CMK (cell line): ENCODE measurements at regions not wholly inside any gene's neighbourhood (a gene's known extent, or its start where the extent isn't known, plus 50 kb on each side); places are given as distances from the start of the nearest gene placed in this dataset.

Experiments used
- DNase-seq: peaks from one replicate; pipeline ENCODE4 v3.0.0-alpha.2; 2010; ENCODE audit warnings: low read depth

DNA sequence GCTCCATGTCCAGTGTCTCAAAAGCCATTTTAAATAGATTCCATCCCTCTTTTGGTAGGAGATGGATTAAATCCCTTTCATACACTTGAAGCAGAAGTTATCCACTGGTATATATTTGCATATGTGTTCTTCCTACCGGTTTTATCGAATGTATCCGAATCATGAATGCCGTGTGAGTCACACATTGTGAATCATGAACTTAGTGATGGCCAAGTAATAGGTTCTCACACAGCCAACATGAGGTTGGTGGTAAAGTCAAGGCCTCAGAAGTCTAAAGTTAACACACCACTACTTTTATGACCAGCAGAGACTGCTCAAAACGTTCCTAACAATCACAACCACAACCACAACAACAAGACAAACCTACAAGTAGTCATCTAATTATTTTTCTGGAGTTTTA lies 345.5 kb downstream of the THBS2 start:
- DNase-seq, result no peak

DNA sequence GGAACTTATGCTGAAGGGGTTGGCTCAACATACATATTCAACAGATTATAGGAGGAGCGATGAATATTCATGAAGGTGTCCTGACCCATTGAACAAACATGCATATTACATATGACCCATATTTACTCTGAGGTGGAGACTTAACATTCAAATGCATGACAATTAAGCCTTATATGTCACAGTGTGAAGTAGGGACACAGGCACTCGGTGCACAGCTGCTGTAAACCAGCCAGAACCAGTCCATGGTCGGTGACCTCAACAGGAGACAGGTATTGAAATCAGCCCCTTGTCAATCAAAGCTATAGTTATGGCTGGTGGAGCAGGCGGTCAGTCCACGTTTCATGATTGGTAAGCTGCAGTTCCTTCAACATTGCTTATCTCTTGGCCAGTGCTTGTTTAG lies 347.3 kb downstream of the THBS2 start:
- no peak for DNase-seq

DNA sequence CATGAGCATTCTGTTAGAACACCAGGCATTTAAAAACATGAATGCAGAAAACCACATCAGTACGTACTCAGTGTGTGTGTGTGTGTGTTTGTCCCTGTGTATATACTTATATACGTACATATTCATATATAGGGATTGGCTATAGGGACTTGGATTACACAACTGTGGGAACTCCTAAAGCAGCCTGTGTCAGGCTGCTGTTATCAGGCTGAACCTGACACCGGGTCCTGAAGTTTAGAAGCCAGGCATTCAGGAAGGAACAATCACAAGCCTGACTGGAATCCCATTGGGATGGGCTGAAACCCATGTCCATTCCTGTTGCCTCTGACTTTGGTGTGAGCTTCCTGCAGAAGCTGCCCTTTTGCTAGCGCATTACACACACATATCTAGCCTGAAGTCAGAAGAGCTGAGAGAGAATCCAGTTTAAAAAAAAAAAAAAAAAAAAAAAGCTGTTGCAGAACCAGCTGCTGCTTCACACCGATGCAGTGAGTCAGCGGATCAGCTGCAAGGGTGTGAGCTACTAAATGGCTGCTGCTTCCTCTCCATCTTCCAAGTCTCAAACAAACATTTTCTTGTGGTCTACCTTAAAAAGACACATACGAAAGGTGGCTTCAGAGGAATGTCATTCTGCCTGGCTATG lies 348.1 kb downstream of the THBS2 start:
- DNase-seq, result no peak

DNA sequence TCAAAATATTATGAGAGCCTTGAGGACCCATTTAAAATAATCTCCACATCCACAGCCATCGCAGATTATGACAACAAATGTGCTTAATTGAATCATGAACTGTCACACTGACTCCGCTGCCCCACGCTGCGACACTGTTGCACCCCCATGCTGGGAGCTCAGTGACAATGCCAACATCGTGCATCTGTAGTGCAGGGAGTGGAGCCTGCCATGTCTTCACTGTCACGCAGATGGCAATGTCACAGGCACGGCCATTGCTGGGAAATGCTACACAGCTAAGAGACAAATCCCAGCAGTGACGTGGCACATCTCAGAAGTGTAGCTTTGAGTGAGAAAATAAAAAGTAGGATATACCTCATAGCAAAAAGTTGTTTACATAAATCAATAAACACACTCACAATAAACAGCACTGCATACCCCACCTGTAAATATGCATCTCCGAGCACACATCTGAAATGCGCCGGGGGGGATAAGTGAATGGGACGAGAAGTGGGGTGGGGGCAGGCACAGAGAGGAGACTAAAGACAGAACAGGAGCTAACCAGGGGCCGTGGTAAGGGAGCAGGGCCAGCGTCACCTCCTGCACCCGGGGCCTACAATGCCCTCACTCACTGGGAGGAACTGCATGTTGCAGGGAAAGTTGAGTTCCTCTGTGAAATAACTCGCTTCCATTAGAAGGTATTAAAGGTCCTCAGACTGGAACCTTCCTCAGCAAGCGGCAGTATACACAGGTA lies 349.9 kb downstream of the THBS2 start:
- DNase-seq, result no peak

DNA sequence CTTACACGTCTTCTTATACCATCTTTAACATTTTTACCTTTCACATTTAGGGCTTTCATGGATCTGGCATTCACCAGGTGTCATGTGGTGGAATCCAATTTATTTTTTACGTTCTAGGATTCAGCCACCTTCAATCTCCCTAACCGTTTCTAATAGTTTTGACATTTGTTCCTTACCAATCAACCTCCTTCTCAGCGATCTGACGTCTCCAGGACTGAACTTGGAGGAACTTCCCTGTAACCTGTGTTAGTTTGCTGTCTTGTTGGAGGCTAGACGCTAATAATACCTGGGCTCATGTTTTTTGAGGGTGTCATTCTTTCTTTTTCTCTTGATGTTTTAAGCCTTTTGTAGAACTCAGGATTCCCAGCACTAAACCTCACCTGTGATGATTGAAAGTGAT lies 351.6 kb downstream of the THBS2 start:
- DNase-seq, result no peak

DNA sequence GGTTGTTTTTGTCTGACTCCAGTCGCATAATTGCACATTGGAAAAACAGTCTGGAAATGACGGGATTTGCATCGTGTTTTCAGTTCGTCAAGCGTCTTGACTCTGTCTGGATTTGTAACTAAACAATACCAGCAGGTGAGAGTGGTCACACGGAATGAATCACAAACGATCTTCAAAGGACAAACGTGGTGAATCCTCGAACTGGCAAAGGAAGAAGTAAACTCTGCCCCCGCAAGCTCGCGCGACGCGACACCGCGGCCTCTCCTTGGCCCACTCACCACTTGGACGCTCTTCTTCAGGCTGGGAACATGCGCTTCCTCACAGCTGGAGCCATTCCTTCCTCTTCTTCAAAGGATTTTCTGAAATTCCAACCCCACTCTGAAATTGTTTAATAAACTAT lies 352.6 kb downstream of the THBS2 start:
- no peak for DNase-seq

DNA sequence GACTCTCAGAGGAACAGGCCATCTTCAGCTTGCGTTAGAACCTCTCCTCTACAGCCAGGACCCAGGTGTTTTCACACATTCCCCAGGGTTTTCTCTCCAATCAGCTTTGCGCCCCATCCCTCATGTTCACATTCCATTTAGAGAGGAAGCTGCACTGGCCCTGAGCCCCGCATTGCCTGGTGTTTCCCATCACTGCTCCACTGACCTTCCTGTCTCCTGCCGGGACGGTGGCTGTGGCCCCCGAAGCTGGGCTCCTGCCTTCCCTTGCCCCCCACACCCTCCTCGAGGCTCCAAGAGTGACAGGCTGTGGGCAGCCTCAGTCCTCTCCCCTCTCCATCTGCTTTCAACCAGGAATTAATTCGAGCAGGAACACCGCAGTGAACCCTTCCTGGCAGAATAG lies 357.3 kb downstream of the THBS2 start:
- DNase-seq, result no peak

DNA sequence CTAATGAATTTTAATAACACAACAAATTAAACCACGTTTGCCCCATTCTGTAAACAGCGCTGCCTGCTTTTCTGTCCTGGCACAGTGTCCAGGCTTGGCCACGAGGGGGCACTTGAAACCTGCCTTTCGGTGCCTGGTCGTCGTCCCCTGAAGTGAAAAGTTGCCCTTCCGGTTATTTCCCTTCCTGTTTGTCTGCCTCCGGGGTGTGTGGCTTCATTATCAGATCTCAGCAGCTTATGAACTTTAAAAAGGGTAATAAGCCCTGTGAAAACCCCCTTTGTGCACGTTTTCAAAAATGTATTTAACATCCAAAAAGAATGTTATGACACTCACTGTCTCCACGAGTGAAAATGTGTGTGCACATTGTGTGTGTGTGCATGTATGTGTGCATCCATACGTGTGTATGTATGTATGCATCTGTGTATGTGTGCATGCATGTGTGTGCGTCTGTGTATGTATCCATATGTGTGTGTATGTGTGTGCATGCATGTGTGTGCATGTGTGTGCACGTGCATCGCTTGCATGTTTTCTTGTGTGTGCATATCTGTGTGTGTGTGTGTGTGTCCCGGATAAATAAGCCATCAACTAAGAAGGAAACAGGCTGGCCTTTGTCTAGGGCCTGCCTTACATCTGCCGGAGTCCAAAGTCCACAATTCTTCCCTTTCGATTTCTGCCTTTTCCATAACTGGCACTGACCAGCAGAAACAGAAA lies 358.4 kb downstream of the THBS2 start:
- DNase-seq, result peak; percentile 56

DNA sequence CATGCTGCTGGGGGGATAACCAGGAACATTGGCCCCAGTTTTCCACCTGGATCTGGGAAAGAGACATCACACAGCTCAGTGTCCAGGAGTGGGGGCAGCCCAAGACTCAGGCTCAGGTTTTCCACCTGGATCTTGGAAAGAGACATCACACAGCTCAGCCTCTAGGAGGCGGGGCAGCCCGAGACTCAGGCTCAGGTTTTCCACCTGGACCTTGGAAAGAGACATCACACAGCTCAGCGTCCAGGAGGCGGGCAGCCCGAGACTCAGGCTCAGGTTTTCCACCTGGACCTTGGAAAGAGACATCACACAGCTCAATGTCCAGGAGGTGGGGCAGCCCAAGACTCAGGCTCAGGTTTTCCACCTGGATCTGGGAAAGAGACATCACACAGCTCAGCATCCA lies 361.6 kb downstream of the THBS2 start:
- no peak for DNase-seq

DNA sequence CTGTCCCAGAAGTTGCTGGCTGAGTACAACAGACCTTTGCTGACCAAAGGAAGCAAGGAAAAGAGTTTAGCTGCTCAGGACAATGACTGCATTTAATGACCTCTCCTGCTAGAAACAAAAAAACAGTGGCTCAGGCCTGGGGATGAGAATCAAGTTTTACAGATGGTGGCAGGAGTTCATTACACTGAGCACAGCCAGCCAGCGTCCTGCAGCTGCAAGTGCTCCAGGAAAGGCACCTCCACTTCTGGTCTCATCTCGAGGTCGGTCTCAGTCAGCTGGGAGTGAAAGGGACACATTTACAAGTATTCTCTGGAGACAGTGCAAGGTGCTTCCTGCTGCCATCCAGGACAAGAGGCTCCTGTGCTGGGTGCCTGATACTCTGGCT lies 362.7 kb downstream of the THBS2 start:
- DNase-seq, result no peak

DNA sequence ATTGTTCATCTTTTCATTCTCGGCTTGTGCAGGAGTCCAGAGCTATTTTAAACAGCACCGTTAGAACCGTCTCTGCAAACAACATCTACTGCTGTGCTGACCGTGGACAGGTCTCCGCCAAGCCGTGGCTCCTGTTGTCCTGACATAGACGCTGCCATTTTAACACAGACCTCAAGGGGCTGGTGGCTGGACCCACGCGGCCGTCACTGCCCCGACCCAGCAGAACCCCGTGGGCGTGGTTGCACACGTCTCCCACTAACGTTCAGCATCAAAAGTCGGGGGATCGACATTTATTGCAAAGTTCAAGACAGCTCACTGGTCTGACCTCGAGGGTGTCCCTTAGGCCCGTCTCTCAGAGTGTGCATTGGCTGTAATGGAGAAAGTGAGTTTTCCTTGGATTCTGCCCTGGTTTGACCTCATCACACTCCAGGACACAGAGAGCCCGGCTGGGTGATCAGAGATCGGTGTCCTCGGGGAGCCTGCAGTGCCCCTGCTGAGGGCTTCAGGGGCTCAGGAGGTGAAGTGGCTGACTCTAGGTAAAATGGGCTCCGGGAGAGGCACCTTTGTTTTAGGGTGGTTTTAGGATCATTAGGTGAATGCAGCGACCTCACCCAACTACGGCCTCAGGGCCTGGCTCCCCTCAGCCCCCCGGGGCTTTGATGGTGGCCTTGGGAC lies 363.2 kb downstream of the THBS2 start:
- no peak for DNase-seq

DNA sequence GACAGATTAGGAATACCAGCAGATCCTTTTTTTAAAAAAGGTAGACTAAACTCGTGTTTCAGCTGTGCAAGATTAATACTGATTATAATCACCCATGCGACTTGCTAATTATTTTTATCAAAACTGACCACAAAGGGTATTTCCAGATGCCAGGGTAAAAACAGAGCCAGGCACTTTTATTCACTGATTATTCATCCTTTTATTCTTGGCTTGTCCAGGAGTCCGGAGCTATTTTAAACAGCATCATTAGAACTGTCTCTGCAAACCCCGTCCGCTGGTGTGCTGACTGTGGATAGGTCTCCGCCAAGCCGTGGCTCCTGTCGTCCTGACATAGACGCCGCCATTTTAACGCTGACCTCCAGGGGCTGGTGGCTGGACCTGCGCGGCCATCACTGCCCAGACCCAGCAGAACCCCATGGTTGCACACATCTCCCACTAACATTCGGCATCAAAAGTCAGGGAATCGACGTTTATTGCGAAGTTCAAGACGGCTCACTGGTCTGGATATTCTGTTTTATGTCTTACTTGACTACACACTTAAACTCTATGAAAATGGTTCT lies 364.8 kb downstream of the THBS2 start:
- DNase-seq, result no peak

DNA sequence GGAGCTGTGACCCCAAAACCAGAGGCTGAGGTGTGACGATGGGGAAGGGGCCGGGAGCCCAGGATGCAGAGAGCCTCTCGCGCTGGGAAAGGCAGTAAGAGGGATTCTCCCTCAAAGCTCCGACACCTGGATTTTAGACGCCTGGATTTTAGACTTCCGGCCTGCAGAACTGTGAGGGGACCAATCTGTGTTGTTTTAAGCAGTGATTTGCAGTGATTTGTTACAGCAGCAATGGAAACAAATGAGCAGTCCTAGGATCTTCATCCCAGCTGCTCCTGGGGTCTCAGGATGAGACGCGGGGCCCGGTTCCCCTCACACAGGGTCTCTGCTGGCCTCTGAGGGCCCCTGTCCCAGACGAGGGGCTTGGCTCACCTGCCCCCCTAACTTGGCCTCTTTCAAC lies 365.5 kb downstream of the THBS2 start:
- DNase-seq, result no peak

DNA sequence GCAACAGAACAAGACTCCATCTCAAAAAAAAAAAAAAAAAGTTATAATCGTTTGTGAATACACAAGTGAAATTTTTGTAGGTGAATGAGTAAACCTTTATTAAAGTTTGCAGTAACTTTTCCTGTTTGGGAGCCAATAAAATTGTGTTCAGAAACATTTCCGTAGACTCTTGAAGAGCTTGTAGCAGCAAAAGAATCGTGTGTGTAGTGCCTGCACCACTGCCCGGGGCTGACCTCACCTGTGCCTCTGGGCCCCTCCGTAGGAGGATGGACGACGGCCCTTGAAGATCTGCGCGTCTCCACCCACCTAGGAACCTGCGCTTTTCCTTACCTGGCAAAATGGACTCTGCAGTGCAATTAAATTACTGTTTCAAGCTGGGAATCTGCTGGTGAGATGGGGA lies 366.0 kb downstream of the THBS2 start:
- no peak for DNase-seq

DNA sequence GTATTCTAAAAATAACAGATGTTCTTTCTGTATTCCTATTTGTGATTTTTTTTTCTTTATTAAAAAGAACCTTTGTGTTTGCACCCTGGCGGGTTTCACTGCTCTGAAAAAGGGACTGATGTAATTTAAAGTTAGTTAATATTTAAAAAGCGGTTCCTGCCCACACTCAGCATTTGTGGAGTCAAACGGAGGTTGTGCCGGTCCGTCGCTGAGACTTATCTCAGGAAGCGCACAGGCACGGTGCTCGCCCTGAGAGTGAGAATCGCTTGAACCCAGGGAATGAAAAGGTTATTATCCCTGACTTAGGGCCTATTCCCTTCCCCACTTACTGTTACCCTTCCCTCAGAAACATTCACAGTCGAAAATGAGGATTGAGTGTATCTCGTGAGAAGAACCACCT lies 366.7 kb downstream of the THBS2 start:
- no peak for DNase-seq

DNA sequence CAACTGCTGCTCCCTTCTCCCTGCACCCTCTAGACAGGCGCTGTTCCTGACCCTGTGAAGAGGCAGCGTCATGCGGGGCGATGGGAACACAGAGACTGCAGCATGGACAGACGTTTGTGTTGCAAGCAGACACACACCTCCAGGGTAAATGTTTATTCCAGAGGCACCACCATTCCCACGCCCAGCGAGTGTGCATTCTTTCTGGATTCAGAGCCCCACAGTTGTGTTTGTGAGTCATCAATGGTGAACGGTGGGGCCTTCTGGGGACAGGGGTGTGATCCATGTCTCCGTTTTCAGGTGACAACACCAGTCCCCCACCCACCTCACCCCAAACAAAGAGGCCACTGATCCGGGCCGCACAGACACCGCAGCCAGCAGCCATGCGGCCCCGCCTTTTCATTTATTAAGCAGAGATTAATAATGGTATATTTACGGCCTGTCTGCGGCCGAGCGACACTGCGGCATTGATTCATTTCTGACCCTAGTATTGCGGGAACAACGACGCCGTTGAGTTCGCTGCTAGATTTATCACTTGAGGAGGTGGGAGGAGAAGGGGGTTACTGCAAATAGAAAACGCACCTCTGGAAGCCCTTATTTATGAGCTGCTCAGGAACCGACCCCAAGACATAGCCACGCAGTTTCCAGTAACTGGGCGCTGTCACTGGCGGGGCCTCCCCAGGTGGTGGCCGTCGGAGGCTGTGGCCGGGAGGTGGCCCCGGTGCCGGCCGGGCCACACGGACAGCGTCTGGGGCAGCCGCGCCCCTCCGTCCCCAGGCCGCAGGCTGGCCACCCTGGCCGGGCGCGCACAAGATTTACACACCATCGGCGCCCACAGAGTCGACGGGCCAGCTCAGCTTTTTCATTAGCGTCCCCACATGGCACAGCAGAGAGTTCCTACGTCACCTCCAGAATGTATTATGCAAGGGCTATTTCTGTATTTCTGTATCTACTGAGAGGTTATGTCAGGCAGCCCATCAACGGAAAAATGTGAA lies 367.6 kb downstream of the THBS2 start:
- DNase-seq, result no peak

DNA sequence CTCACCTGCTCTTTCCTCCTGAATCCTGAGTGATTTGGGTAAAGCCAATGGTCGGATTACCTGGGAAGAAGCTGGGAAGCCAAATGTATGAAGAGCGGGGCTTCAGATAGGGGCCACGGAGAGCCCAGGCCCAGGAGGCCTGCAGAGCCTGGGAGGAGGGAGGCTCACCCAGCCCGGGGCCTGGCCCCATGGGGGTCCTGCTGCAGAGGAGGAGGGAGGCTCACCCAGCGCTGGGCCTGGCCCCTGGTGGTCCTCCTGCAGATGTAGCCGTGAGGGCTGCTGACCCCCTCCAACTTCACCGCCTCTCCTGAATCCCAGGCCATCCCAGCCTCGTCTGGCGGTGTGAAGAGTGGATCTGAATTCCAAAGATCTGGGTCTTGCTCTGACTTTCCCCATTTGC lies 368.4 kb downstream of the THBS2 start:
- no peak for DNase-seq

DNA sequence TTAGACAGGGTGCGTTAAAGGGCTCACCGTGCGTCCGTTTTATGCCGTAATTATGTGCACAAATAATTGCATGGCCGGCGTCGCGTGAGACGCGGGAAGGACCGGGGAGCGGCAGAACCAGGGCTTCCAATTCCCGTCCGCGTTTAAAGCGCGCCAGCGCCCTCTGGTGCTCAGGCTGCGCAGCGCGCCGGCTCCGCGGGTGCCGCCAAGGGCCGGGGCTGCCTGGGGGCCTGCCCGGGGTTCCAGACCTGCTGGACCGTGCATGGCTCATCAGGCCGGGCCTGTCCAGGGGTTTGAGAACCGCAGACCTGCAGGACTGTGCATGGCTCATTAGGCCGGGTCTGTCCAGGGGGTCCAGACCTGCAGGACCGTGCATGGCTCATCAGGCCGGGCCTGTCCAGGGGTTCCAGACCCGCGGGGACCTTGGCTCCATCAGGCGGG lies 369.0 kb downstream of the THBS2 start:
- DNase-seq, result no peak

DNA sequence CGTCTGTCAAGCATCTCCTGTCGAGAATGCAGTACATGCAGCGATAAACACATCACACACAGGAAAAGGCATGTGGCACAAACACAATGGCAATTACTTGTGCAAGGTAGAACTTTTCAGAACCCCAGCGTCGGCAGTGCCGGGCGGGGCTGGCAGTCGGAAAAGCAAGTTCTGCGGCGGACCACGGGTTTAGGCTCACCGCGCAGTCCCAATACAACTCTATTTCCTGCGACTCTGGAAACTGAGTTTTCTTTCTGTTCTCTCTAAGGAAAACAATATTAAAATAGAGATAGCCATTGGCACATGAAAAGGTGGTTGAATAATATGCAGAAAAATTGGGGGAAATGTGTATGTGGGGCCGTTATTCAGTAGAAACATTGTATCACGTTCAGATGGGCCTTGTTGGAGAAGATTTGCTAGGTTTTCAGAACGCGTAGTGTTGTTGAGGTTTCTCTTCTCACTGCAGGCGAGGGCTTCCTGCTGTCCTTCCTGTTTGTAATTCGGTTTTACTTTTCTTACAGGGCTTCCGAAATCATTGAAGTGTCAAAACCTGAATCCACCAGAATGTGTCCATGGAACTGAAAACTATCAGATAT lies 369.5 kb downstream of the THBS2 start:
- DNase-seq, result no peak

DNA sequence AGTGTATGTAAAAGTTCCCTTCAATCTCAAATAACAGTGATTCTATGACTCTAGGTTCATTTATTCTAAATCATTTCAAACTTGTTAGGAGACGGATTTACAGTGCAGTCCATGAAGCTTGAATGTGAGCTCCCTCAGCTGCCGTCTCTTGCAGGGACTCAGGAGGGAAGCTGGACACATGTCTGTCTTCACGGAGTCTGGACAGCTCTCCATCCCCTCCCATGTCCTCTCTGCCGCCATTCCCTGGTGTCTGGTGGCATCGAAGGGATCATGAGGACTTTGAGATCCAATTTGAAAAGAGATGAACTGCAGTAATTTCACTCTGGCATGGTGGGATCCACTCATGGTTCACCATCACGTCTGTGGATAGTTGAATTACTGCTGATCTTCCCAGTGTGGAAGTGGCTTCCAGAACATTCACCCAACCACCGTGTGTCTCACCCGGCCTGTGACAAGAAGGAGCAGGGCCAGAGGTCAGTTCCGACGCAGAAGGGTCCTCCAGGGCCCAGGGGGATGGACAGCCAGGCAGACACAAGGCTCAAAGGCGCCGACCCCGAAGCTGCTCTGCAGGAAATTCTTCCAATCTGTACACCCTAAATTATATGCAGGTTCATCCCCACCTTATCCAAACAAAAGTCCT lies 370.1 kb downstream of the THBS2 start:
- no peak for DNase-seq
